ENCODE measurements at regions not wholly inside any gene's neighbourhood (a gene's known extent, or its start where the extent isn't known, plus 50 kb on each side); places are given as distances from the start of the nearest gene placed in this dataset.
"Not testable (repeated sequence)": the region's sequence is repeated elsewhere in the genome, so short reads cannot be mapped to it uniquely, and the experiment has no call there.

- no peak for DNase-seq (ENCODE audit: low spot score)
Observed at GRCh38 chr9:84511651-84512050, 157.9 kb upstream of the NTRK2 start.

GRCh38 chr9:84512493-84512892 lies 157.0 kb upstream of the NTRK2 start:
- DNase-seq (ENCODE audit: low spot score): no peak

- DNase-seq (ENCODE audit: low spot score): no peak
Observed at GRCh38 chr9:84513473-84513872, 156.1 kb upstream of the NTRK2 start.

GRCh38 chr9:84513979-84514378 lies 155.6 kb upstream of the NTRK2 start:
- no peak for DNase-seq (ENCODE audit: low spot score)

GRCh38 chr9:84514421-84514820 lies 155.1 kb upstream of the NTRK2 start:
- no peak for DNase-seq (ENCODE audit: low spot score)

GRCh38 chr9:84517026-84517425 lies 152.5 kb upstream of the NTRK2 start:
- no peak for DNase-seq (ENCODE audit: low spot score)

- no peak for DNase-seq (ENCODE audit: low spot score)
Observed at GRCh38 chr9:84519413-84519812, 150.1 kb upstream of the NTRK2 start.

- no peak for DNase-seq (ENCODE audit: low spot score)
Observed at GRCh38 chr9:84521208-84521607, 148.3 kb upstream of the NTRK2 start.

GRCh38 chr9:84526211-84526610 lies 143.3 kb upstream of the NTRK2 start:
- DNase-seq (ENCODE audit: low spot score): not testable (repeated sequence)

GRCh38 chr9:84527060-84527720 lies 142.3 kb upstream of the NTRK2 start:
- not testable (repeated sequence) for DNase-seq (ENCODE audit: low spot score)

- not testable (repeated sequence) for DNase-seq (ENCODE audit: low spot score)
Observed at GRCh38 chr9:84535973-84536372, 133.6 kb upstream of the NTRK2 start.

GRCh38 chr9:84538879-84539278 lies 130.7 kb upstream of the NTRK2 start:
- DNase-seq (ENCODE audit: low spot score): no peak

GRCh38 chr9:84542554-84542953 lies 127.0 kb upstream of the NTRK2 start:
- no peak for DNase-seq (ENCODE audit: low spot score)

- no peak for DNase-seq (ENCODE audit: low spot score)
Observed at GRCh38 chr9:84554069-84554664, 115.4 kb upstream of the NTRK2 start.

GRCh38 chr9:84556556-84556955 lies 113.0 kb upstream of the NTRK2 start:
- no peak for DNase-seq (ENCODE audit: low spot score)

- DNase-seq (ENCODE audit: low spot score): no peak
Observed at GRCh38 chr9:84557751-84558150, 111.8 kb upstream of the NTRK2 start.

- no peak for DNase-seq (ENCODE audit: low spot score)
Observed at GRCh38 chr9:84563691-84564090, 105.8 kb upstream of the NTRK2 start.

- DNase-seq (ENCODE audit: low spot score): no peak
Observed at GRCh38 chr9:84567805-84568204, 101.7 kb upstream of the NTRK2 start.

GRCh38 chr9:84570482-84571154 lies 98.9 kb upstream of the NTRK2 start:
- no peak for DNase-seq (ENCODE audit: low spot score)

GRCh38 chr9:84573083-84573482 lies 96.4 kb upstream of the NTRK2 start:
- DNase-seq (ENCODE audit: low spot score): no peak

GRCh38 chr9:84575705-84576104 lies 93.8 kb upstream of the NTRK2 start:
- no peak for DNase-seq (ENCODE audit: low spot score)

- DNase-seq (ENCODE audit: low spot score): no peak
Observed at GRCh38 chr9:84583866-84584265, 85.7 kb upstream of the NTRK2 start.

GRCh38 chr9:84586662-84587061 lies 82.9 kb upstream of the NTRK2 start:
- no peak for DNase-seq (ENCODE audit: low spot score)

GRCh38 chr9:84587153-84587552 lies 82.4 kb upstream of the NTRK2 start:
- DNase-seq (ENCODE audit: low spot score): no peak

All from germinal center (tissue), 1 donor.